Breast epithelium (tissue), 3 donors: ENCODE measurements at regions not wholly inside any gene's neighbourhood (a gene's known extent, or its start where the extent isn't known, plus 50 kb on each side); places are given as distances from the start of the nearest gene placed in this dataset.

Experiments used
- POLR2A ChIP-seq: fragments of 450-650 bp; IDR thresholded peaks from one replicate; pipeline ENCODE4 v1.6.1; 2016; ENCODE audit warnings: antibody characterized with exemption, mild to moderate bottlenecking, moderate library complexity
- TF ChIP-seq, protein P1 (sequence below), 3 donors: fragments of 450-650 bp; IDR thresholded peaks; one replicate each; pipeline ENCODE4 v1.5.1; 2016 to 2017; ENCODE audit warnings: antibody characterized with exemption in 3 of 3, mild to moderate bottlenecking in 3 of 3, moderate library complexity in 3 of 3

- TF ChIP-seq, protein P1, sequence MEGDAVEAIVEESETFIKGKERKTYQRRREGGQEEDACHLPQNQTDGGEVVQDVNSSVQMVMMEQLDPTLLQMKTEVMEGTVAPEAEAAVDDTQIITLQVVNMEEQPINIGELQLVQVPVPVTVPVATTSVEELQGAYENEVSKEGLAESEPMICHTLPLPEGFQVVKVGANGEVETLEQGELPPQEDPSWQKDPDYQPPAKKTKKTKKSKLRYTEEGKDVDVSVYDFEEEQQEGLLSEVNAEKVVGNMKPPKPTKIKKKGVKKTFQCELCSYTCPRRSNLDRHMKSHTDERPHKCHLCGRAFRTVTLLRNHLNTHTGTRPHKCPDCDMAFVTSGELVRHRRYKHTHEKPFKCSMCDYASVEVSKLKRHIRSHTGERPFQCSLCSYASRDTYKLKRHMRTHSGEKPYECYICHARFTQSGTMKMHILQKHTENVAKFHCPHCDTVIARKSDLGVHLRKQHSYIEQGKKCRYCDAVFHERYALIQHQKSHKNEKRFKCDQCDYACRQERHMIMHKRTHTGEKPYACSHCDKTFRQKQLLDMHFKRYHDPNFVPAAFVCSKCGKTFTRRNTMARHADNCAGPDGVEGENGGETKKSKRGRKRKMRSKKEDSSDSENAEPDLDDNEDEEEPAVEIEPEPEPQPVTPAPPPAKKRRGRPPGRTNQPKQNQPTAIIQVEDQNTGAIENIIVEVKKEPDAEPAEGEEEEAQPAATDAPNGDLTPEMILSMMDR (IDR thresholded peaks at IDR 0.05) = no peak
- no peak for TF ChIP-seq POLR2A
Measured at GRCh38 chr11:35878741-35879140, 65.1 kb upstream of the LDLRAD3 start.
